Activated T-cell treated with anti-CD3 and anti-CD28 coated beads, Interleukin-2, amount 50 U/mL, for 1 hour (primary cell): ENCODE measurements at regions not wholly inside any gene's neighbourhood (a gene's known extent, or its start where the extent isn't known, plus 50 kb on each side); places are given as distances from the start of the nearest gene placed in this dataset.
"Not testable (repeated sequence)": the region's sequence is repeated elsewhere in the genome, so short reads cannot be mapped to it uniquely, and the experiment has no call there.

Source experiments
- DNase-seq: peaks from one replicate; pipeline ENCODE4 v3.0.0-alpha.2; 2020

DNA sequence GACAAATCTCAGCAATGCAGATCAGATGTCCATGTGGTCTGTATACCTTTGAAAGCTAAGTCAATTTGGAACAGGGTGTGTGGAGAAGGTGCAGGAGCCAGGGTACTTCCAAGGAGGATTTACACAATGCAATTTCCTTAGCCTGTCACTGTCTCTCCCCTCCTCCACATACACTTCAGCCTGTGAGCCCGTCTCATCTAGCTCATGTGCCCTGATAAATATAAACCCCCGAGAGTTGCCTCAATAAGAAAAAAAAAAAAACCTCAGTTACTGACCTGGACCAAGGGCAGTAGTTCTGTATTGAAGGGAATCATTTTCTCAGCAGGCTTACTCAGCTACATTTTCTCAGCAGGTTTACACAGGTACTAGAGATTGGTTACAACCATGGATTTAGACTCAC lies 132.1 kb upstream of the PELI2 start:
- no peak for DNase-seq

DNA sequence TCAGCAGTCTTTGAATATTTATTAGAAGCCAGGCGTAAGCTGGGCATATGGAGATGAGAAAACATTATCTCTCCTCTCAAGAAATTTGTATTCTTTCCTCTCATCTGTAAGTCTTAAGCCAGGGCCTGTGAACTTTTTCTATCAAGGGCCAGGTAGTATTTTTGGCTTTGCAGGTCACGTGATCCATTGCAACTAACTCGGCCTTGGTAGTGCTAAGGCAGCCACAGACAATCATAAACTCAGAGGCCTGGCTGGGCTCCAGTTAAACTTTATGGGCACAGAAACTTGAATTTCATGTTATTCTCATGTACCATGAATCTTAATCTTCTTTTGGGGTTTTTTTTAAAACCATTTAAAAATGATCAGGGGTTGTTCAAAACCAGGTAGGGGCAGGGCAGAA lies 117.4 kb upstream of the PELI2 start:
- DNase-seq = no peak

DNA sequence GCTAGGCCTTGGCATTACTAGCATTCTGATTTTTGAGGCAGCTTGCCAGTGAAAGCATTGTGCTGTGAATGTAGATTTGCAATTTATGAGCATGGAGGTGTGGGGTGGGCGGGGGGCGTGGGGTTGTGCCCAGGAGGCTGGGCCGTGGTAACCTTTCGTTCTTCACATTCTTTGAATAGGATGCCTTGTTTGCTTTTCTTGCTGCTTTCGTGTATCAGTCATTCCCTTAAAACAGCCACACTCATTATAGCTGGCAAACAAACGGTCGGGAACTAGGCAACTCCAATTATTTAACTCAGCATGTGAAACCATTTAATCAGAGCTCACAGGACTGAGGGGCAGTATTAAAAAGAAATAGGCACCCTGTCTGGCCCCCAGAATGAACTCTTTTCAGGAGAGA lies 115.9 kb upstream of the PELI2 start:
- DNase-seq = no peak

DNA sequence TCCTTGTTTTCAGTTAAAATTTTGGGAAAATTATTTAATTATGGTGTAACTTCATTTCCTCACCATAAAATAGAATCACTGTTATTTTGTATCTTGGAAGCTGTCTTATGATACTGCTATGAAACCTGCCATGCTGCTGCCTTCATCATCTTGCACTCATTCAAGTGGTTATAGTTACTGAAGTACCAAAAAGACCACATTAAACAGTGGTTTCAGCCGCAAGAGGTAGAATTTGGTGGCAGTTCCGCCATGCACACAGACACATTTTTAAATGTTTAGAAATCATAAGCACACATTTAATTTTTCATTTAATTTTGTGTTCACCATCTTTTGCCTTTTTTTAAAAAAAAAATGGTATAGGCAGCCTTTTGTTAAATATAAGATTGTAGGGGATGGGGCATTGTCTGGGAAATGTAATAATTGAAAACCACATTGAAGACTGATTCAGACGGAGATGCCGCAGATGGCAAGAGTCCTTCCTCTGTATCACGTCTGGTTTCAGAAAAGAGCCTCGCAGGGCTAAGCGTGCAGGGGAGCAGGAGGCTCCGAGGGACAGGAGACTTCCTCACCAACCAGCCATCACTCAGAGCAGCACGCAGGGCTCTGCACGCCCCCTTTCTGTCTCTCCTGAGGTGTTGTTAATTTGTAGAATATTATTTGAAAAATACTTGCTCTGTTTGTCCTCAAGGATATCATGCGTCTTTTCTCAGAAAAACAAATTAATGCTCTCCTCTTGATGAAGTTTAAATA lies 115.2 kb upstream of the PELI2 start:
- DNase-seq = no peak

DNA sequence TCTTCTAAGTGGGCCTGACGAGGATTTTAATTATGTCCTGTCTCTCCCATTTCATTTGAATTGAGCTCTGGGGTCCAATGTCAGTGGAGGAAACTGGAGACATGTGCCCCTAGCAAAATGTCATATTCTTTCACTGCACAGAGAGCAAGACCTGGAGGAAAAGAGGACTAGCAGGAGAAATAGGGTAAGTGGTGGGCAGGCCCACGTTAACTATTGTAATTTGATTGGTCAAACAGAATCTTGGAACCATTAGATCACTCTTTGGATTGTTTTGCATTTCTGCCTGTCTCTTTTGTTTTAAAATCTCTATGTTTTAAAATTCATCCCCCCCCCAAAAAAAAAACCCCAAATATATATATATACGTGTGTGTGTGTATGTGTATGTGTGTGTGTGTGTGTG lies 113.9 kb upstream of the PELI2 start:
- no peak for DNase-seq

DNA sequence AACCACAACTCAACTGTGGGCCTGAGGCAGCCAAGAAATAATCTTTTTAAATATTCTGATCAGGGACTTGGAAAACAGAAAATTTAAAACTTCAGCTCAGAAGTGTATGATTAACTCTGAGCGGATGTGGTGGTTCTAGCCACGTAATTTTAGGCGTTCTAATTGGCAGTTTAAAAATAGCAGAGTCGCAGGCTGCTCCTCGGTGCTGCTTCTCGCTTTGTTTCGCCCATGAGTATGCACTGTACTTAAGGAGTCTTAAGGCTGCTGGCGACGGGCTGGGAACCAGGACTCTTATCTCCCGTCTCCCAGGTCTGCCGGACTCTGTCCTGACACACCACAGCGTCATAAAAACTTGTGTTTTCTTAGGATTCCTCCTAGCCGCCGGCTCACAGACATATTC lies 113.4 kb upstream of the PELI2 start:
- DNase-seq = no peak

DNA sequence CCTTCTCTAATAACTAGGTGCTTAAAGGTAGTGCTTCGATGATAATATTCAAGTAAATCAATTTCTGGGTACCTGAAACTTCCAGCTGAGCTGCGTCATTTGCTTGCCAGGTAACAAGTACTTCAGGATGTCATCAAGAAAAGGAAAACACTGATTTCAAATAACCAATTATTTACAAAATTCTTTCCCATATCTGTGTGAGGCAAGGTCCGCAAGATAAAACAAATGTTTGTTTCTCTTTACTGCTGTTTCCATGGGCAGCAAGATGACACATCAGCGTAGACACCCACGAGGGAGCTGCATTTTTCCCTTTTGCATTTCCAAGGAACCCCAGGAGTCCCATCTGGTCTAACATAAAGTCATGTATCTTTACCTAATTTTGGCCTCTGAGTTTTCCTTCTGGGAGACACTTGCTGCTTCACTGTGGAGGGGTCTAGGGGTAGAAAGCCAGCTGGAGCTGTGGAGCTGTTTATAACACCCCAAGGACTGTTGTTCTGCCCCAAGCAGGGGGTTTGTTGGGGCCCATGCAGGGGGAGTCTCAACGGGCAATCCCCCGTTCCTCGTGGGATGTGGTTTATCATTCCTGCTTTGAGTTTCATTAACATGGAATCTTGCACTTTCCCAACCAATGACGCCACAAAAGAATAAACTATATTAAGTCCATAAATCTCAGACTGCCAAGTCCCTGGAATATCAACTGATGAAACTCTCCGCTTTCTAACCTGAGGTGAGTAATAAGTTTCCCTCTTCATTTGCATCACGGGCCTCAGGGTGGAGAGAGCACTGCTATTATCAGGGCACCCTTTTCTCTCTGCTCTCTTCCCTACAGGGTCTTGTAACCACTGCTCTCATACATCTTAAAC lies 112.8 kb upstream of the PELI2 start:
- no peak for DNase-seq

DNA sequence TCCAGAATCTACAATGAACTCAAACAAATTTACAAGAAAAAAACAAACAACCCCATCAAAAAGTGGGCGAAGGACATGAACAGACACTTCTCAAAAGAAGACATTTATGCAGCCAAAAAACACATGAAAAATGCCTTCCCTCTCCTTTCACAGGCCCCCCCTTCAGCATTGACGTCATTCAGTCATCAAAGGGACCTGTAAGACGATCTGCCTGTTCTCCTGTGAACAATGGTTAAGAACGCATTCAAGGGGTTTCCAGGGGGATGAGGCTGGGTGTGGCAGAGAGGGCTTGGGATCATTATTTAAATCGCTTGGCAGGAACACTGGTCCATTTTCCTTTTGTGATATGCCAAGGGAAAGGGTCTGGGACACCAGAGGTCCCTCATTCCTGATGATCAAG lies 110.7 kb upstream of the PELI2 start:
- DNase-seq = not testable (repeated sequence)

DNA sequence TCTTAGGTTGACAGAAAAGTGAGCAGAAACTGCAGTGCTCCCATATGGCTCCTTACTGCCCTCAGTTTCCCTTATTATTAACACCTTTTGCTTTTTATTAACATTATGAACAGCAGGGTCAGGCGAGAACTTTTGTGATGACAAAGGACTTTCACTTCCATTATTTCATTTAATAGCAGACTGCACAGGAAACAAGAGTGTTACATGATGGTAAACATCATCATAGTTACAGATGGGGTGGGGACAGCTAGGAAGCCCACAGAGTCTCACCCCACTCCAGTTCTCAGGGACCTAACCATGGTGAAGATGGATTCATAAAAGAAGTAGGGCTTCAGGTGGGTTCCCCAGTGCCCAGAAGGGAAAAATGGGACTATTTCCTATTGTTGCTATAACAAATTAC lies 110.1 kb upstream of the PELI2 start:
- DNase-seq = no peak

DNA sequence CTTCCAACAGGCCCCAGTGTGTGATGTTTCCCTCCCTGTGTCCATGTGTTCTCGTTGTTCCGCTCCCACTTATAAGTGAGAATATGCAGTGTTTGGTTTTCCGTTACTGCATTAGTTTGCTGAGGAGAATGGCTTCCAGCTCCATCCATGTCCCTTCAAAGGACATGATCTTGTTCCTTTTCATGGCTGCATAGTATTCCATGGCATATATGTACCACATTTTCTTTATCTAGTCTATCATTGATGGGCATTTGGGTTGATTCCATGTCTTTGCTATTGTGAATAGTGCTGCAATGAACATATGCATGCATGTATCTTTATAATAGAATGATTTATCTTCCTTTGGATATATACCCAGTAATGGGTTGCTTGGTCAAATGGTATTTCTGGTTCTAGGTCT lies 109.5 kb upstream of the PELI2 start:
- DNase-seq = not testable (repeated sequence)

DNA sequence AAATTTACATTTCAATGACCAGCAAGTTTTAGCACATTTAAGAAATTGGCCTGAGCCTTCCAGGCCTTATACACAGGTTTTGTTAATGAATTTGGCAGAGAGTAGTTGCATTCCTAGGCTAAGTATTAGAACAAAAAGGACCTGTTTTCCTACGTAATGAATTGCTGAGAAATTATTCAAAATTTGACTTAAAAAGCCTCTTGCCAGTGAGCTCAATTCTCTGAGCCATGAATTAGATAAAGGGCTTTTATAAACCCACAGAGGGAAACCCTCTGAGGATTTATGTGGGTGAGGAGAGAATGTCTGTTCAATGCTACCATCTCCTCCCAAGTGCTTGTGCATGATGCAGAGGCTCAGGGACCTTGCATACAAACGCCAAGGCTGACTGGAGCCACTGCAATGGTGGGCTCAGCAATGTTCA lies 94.5 kb upstream of the PELI2 start:
- no peak for DNase-seq

DNA sequence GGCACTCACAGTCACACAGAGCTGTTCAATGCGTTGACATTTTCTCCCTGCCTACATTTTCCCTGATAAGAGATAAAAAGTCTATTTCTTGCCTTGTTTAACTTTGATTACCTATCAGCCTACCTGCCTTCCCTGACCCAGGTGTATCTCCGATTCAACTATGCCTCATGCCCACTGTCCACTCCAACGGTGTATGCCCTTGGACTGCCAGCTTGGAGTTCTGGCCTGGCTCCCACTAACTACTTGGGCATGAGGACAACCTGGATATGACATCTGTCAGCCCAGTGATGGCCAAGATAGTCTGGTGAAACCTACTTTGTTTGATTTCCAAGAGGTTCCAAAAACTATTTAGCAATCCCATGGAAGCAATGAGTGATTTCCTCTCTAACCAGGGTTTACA lies 93.0 kb upstream of the PELI2 start:
- DNase-seq = no peak

DNA sequence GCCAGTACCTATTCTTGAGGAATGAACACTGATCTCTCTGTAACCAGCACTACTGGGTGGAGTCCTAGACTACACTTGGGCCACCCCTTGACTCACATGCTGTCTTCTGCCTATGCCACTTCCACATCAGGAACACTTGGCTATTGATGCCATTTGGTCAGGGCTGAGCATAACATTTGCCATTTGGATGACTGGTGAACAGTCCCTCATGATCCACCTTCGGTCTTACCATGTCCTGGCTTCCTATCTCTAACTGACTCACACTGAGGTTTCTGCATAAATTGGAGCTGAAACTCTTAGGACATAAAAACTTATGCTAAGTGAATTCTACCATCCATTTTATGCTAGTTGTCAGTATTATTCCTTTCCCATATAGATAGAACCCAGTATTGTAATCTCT lies 91.7 kb upstream of the PELI2 start:
- DNase-seq = no peak

DNA sequence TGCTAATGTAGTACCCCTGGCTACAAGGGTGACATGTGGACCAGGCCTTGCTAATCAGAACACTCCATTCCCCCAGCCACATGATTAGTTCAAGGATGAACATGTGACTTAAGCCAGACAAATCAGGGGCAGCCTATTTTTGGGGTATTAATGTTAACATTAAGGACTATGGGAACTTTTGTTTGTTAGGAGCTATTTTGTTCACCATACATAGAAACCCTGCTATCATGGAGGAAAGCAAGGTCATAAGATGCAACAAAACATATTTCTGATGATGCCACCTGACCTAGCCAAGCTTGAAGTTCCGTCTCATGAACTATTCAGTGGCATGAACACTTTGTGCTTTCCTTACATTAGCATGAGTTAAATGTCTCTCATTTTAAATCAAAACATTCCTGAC lies 90.8 kb upstream of the PELI2 start:
- DNase-seq = no peak

DNA sequence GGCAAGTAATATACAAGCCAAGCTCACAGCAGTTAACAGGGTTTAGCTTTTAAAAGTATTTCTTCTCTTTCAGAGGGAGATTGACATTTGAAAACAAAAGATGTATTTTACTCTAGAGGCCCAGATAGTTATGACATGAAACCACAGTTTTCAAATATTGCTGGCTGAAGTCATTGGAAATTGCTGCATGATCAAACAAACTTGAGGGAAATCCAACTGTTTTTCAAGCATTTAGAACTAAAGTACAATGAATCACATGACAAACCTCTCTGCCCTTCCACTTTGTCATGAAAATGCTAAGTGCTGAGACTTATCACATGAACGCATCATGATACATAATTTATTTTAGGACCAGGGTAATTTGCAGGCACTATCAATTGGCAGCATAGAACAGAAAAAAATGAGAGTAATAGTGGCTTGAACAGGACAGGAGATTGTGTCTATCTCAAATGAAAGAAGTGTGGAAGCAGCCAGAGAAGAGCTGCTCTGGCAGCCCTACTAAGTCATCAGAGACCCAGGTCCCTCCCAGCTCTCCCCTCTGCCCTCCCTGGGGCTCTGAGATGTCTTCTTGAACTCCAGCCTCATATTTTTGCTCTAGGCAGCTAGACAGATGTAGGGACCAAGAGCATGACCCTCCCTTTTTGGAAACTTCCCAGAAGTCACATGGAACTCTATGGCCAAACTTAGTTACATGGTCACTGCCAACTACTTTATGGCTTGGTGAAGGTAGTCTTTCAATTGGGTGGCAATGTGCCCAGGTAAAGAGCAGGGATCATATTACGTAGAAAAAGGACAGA lies 90.1 kb upstream of the PELI2 start:
- no peak for DNase-seq

DNA sequence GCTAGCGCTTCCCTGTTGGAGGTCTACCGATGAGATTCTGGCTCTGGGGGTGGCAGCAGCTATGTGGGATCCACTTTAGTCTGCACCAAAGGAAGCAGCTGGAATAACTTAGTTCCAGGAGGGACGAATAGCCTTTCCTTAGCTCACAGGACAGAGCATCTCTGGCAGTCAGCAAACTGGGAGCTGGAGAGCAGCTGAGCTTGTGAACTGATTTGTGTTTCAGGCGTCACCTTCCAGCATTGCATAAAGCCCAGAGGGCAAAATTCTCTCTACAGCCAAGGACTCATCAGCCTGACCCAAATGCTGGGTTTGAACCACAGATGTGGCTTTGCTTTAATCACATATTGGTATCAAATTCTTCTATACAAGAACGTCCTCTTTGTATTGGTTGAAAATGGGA lies 81.9 kb upstream of the PELI2 start:
- no peak for DNase-seq

DNA sequence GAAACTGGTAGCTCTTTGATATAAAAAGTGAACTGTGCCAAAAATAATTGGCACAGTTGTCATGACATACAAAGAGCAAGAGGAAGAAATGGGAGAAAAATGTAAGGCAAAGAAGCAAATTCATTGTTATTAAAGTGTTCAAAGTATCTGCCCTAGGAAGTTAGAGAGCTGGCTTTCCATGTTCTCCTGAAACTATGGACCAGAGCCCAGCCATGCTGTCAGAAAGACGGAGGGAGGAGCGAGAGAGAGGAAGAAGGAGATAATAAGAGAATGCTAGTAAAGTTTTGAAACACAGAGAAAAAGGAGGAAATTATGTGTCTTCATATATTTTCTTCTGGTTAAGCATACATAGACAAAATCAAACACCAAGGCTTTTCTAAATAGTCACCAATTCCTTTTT lies 78.1 kb upstream of the PELI2 start:
- DNase-seq = no peak

DNA sequence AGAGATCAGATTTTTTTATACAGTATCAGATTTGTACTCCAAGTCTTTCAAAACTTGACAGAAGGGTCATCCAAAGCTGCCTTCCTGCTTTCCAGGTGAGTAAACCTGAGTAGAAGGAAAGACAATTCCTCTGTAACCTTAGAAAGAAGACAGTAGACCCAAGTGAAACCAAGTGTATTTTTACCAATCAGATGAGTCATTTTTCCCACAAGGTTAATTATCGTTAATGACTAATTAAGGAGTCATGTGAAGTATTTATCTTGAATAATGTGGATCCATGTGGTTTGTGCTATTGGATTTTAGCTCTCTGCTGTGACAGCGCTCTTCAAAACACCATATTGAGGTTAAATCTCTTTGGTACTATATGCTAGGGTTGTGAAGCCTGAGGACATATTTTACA lies 74.0 kb upstream of the PELI2 start:
- DNase-seq = no peak

DNA sequence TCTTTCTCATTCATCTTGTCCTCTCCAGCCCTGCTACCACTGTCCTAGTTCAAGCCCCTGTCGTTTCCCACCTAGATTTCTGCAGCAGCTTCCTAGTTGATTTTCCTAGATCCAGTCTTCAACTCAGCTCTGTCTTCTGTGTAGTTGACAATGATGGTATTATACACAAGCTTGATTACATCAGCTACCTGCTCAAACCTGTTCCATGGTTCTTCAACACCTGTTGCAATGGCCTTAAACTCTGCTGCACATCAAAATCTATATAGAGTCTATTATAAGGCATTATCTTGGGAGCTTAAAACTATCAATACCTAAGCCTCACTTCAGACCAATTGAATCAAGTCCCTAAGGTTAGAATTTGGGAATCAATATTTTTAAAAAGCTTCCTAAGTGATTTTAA lies 71.7 kb upstream of the PELI2 start:
- no peak for DNase-seq

DNA sequence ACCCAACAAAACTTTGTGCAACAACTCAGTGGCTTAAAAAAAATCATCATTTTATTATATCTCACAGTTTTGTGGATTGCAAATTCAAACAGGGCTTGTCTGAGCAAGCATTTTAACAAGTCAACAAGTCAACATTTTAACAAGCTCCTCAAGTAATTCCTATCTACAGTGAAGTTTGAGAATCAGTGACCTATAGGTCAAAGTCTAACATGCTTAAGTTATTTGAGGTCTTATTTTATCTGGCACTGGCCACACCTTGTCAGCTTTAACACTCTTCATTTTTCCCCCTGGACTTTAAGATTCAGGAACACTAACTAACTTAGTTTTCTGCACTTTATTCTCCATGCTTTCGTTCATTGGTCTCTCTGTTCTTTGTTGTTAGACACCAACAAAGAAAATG lies 71.2 kb upstream of the PELI2 start:
- no peak for DNase-seq

DNA sequence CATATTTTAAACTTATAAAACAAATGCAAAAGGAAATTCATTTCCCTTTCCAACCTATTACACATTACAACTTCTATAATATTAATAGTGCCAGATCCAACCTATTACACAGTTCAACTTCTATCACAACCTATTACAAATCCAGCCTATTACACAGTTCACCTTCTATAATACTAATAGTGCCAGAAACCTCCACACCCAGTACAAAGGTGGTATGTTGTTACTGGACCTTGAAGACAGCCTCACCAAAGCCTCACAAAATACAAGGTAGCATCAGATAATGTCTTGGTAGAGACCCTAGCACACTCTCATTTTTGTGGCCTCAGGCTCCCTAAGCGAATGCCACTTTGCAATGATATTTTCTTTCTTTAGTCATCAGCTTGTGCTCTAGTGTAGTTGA lies 68.7 kb upstream of the PELI2 start:
- no peak for DNase-seq

DNA sequence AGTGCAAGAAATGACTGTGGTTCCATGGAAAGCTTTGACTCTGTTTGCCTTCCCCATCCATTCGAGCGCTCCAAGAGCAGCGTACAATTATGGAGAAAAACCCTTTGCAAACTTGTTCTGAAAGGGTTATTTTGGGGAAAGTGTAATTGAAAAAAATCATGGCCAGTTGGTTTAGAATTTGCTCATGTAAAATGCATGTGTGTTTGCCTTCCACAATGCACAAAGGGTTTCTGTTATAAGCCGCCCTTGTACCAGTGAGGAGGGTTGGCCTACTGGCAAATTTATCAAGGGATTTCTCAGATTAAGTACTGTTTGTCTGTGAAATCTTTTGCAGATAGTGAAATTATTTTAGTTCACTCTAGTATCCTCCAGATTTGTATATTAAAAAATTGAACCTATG lies 62.7 kb upstream of the PELI2 start:
- no peak for DNase-seq

DNA sequence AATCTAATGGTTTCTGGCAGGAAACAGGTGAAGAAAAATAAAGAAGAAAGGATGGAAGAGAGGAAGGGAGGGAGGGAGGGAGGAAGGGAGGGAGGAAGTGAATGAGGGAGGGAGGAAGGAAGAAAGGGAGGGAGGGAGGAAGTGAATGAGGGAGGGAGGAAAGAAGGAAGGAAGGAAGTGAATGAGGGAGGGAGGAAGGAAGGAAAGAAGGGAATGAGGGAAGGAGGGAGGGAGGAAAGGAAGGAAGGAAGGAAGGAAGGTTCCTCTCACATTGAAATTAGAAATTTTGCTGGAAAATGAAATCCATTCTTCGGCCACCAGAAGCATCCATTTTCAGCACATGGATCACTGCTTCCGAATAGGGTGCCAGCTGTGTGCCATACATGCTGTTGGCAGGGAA lies 62.2 kb upstream of the PELI2 start:
- DNase-seq = no peak
